SK-N-SH (cell line): ENCODE measurements at regions not wholly inside any gene's neighbourhood (a gene's known extent, or its start where the extent isn't known, plus 50 kb on each side); places are given as distances from the start of the nearest gene placed in this dataset.

Source experiments
- POLR2AphosphoS5 ChIP-seq: IDR thresholded peaks from 2 replicates; pipeline ENCODE4 v1.6.1; 2012; ENCODE audit warnings: low read depth, low read length
- small RNA-seq, 7 experiments: library from RNA; depleted of rRNA; stranded (forward); fragments of <200 nt; gene quantifications; one replicate each; pipeline ENCODE3, GENCODE V24; 2012
- TF ChIP-seq, protein P1 (sequence below): fragments of 150-350 bp; IDR thresholded peaks from 2 replicates; pipeline ENCODE4 v1.6.1; 2017; ENCODE audit warnings: antibody characterized with exemption, low read length, low read depth, borderline replicate concordance

DNA sequence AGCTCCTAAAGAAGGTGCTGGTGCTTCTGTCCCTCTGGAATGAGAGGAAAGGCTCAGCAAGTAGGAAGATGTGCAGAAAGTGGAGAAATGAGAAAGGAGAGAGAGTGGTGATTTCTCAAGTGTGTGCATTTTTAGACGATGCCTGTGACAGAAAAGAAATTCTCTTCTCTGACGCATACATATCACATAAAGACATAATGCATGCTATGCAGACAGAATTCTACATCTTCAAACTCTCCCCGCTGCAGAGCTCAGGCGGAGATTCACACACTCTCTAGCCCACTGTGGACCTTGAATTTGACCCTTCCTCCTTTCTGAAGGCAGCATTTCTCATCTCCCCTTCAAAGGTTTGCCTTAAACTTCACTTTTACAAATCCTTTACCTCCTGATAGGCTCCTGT lies 52.0 kb upstream of the CAMK1G start (continued):
- TF ChIP-seq, protein P1, sequence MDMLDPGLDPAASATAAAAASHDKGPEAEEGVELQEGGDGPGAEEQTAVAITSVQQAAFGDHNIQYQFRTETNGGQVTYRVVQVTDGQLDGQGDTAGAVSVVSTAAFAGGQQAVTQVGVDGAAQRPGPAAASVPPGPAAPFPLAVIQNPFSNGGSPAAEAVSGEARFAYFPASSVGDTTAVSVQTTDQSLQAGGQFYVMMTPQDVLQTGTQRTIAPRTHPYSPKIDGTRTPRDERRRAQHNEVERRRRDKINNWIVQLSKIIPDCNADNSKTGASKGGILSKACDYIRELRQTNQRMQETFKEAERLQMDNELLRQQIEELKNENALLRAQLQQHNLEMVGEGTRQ, result no peak
- no peak for TF ChIP-seq POLR2AphosphoS5

Small RNAs in the stretch of these regions (small RNA-seq; reads per million reads assigned to genes)
- gene AC104465.1, result 0 reads per million in 7 experiments
